ENCODE measurements at regions not wholly inside any gene's neighbourhood (a gene's known extent, or its start where the extent isn't known, plus 50 kb on each side); places are given as distances from the start of the nearest gene placed in this dataset.
A peak's percentile ranks its signal among the peaks of the same experiment; 100 is the strongest.

DNA sequence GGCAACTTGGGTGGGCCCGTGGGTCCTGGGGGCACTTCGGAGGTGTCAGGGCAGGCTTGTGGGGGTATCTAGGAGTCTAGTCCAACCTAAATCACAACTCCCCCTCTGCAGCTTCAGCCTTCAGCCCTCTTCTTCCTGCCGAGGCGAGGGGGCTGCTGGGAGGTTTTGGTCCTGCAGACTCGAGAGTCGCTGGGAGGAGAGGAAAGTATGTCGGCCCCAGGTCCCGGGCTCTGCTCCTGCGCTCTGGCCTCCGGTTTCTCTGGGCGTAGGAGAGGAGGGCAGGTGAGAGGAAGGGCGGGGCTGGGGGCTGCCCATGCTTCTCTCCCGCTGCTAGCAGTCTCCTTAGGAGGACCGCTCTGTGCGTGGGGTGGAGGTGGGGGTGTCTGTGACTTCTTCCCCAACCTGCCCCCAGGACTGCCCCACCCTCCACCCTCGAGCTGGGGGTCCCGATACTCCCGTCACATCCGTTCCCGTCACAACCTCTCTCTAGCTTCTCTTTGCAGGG lies 139.8 kb upstream of the COL5A1 start:
- H2BK12ac ChIP-seq (ENCODE audit: low read depth, low read length) = no peak overlapping the region
- FAIRE-seq (no peak), DNase-seq (ENCODE audit: low read depth in 1 of 2, low spot score in 2 of 2) (no peak)
- H4K20me1 ChIP-seq (replicated peaks in 1 of 2; ENCODE audit: control insufficient read depth in 1 of 2, insufficient read depth in 2 of 2, low read length in 2 of 2) = no peaks in the 10 kb centered on the region
- H3K9me3 ChIP-seq (ENCODE audit: insufficient read depth in 2 of 2, low read depth in 1 of 2, low read length in 1 of 2) = no peaks in the 10 kb centered on the region; a peak in 1 of 4 replicates
- H3K27me3 ChIP-seq (replicated peaks in 1 of 4; ENCODE audit: control insufficient read depth in 3 of 4, extremely low read depth in 1 of 4, insufficient read depth in 3 of 4, low read length in 3 of 4) = no peaks in the 10 kb centered on the region
- H3K27ac ChIP-seq (ENCODE audit: low read depth, low read length) = no peak overlapping the region
- H2BK120ac ChIP-seq (replicated peaks; ENCODE audit: low read depth, low read length) = no peak overlapping the region
- H3K56ac ChIP-seq (replicated peaks; ENCODE audit: insufficient read length, low read depth, low read length) = no peak overlapping the region
- no peaks in the 10 kb centered on the region for H3K36me3 ChIP-seq (ENCODE audit: control insufficient read depth in 2 of 4, insufficient read depth in 4 of 4, low read length in 3 of 4)
- no peak overlapping the region for H2BK15ac ChIP-seq (ENCODE audit: low read length)
- H3K9ac ChIP-seq (replicated peaks in 1 of 4; ENCODE audit: extremely low read depth in 1 of 4, low read depth in 3 of 4, low read length in 3 of 4) = no peak overlapping the region
- H3K4me3 ChIP-seq (ENCODE audit: extremely low read depth in 1 of 4, insufficient read depth in 2 of 4, low read depth in 3 of 4, low read length in 4 of 4) = no peak overlapping the region
- H3K4ac ChIP-seq (replicated peaks; ENCODE audit: insufficient read length, low read depth, low read length) = no peak overlapping the region
- H3K79me2 ChIP-seq (ENCODE audit: control insufficient read depth in 1 of 2, insufficient read depth in 2 of 2, low read length in 2 of 2) = no peaks in the 10 kb centered on the region
- no peak overlapping the region for H2AK5ac ChIP-seq (ENCODE audit: low read depth, low read length)
- peak overlapping the region in 1 of 2 experiments; percentile 49; a peak in 1 of 4 replicates for H3K4me2 ChIP-seq (ENCODE audit: insufficient read depth in 1 of 2, low read depth in 2 of 2, low read length in 2 of 2)
- H4K8ac ChIP-seq (ENCODE audit: extremely low read depth, insufficient read depth, low read length) = peak overlapping the region; percentile 57; the same call in 1 of the 2 replicates
- H3K4me1 ChIP-seq (replicated peaks in 1 of 4; ENCODE audit: control insufficient read depth in 3 of 4, insufficient read depth in 4 of 4, low read length in 3 of 4) = no peaks in the 10 kb centered on the region
- no peak overlapping the region for H3K23ac ChIP-seq (ENCODE audit: insufficient read length)
- no peak overlapping the region for H2BK20ac ChIP-seq (ENCODE audit: low read length)
- 87% methylated on average over 6 of the region's 20 CpGs; no CpG with 5 or more reads in 1 of the 2 experiments for WGBS, 2 experiments (ENCODE audit: extremely low coverage in 1 of 2, insufficient coverage in 1 of 2, insufficient read length in 1 of 2, insufficient replicate concordance in 2 of 2, low coverage in 1 of 2, low lambda C conversion rate in 2 of 2, missing lambda C conversion rate in 1 of 2)
- H2BK5ac ChIP-seq (ENCODE audit: low read depth, low read length) = no peak overlapping the region
- no peak overlapping the region for H3K18ac ChIP-seq (ENCODE audit: extremely low read depth, low read length)
- no peaks in the 10 kb centered on the region for H3K79me1 ChIP-seq (ENCODE audit: low read depth, low read length)
- no peak overlapping the region for H3K14ac ChIP-seq (ENCODE audit: insufficient read length)
- ChIA-PET POLR2A (ENCODE audit: partially characterized antibody) (interaction anchor here (0.7 kb wide), 1 partner anchor 848 kb away, joined by 3 read pairs; no protein-coding TSS in a partner anchor), CTCF (ENCODE audit: partially characterized antibody) (interaction anchor here (0.7 to 1.5 kb wide), 7 partner anchors 16 to 398 kb away, joined by 3 to 4 read pairs (median 3); no protein-coding TSS in a partner anchor)
- no peaks in the 10 kb centered on the region for H3K23me2 ChIP-seq (ENCODE audit: low read depth, low read length)
- no peak overlapping the region for H2AFZ ChIP-seq (ENCODE audit: low read length)
- H4K91ac ChIP-seq (replicated peaks; ENCODE audit: insufficient read length, low read length) = no peak overlapping the region
- no peak overlapping the region for H4K5ac ChIP-seq (ENCODE audit: insufficient read length, low read depth, low read length)
- TF ChIP-seq KDM1A (IDR thresholded peaks at IDR 0.05; ENCODE audit: borderline replicate concordance, low read length) = no peak
- TF ChIP-seq JUN (IDR thresholded peaks at IDR 0.05; ENCODE audit: low read depth, low read length) = no peak
